ENCODE measurements at regions not wholly inside any gene's neighbourhood (a gene's known extent, or its start where the extent isn't known, plus 50 kb on each side); places are given as distances from the start of the nearest gene placed in this dataset.
A peak's percentile ranks its signal among the peaks of the same experiment; 100 is the strongest.

DNA sequence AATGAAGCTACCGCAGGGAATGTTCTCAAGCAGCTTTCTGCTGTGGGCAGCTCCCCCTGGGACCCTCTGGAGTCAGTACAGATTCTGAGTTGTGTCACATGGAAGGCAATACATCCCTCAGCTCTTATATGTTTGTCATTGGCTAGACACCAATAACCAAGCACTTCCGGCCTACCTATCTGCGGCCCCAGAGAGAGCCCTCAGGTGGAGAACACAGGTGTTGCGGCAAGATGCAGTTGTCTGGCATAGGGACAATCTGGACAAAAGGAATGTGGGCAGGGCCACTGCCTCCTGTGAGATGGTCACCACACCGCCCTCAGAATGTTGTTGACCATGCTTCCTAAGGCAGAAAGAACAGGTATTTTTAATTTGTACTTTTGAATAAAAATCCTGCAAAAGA lies 118.7 kb downstream of the BRMS1L start:
- ATAC-seq, result no peak
- H3K36me3 ChIP-seq, result no peaks in the 10 kb centered on the region
- no peak overlapping the region for H3K4me3 ChIP-seq
- no peaks in the 10 kb centered on the region for H3K27me3 ChIP-seq
- no peak overlapping the region for H3K27ac ChIP-seq
- H3K9me3 ChIP-seq, result no peaks in the 10 kb centered on the region
- H3K4me1 ChIP-seq, result no peaks in the 10 kb centered on the region
- TF ChIP-seq, protein P1, sequence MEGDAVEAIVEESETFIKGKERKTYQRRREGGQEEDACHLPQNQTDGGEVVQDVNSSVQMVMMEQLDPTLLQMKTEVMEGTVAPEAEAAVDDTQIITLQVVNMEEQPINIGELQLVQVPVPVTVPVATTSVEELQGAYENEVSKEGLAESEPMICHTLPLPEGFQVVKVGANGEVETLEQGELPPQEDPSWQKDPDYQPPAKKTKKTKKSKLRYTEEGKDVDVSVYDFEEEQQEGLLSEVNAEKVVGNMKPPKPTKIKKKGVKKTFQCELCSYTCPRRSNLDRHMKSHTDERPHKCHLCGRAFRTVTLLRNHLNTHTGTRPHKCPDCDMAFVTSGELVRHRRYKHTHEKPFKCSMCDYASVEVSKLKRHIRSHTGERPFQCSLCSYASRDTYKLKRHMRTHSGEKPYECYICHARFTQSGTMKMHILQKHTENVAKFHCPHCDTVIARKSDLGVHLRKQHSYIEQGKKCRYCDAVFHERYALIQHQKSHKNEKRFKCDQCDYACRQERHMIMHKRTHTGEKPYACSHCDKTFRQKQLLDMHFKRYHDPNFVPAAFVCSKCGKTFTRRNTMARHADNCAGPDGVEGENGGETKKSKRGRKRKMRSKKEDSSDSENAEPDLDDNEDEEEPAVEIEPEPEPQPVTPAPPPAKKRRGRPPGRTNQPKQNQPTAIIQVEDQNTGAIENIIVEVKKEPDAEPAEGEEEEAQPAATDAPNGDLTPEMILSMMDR (IDR thresholded peaks at IDR 0.05), result no peak
- TF ChIP-seq POLR2A (IDR thresholded peaks at IDR 0.05), result no peak
- TF ChIP-seq EP300 (IDR thresholded peaks at IDR 0.05), result no peak
- TF ChIP-seq POLR2AphosphoS5 (IDR thresholded peaks at IDR 0.05), result no peak
- 73 to 76% methylated on average over 3 to 4 of the region's 5 CpGs for WGBS, 2 donors (ENCODE audit: low coverage in 1 of 2)

GRCh38 chr14:35940291-35940690 lies 114.2 kb downstream of the BRMS1L start:
- Histone ChIP-seq H3K36me3 (no peaks in the 10 kb centered on the region), H3K27ac (no peak overlapping the region), H3K27me3 (no peaks in the 10 kb centered on the region), H3K4me1 (no peaks in the 10 kb centered on the region), H3K4me3 (peak overlapping the region in 1 of 2 donors; percentile 1), H3K9me3 (no peaks in the 10 kb centered on the region)
- WGBS, 2 donors (ENCODE audit: low coverage in 1 of 2), result 37 to 42% methylated on average over 4 of the region's 4 CpGs
- TF ChIP-seq, protein P1 (IDR thresholded peaks at IDR 0.05), result no peak
- TF ChIP-seq POLR2AphosphoS5 (IDR thresholded peaks at IDR 0.05), result no peak
- no peak for TF ChIP-seq EP300 (IDR thresholded peaks at IDR 0.05)
- TF ChIP-seq POLR2A (IDR thresholded peaks at IDR 0.05), result no peak
- no peak for ATAC-seq

GRCh38 chr14:35938770-35939169 lies 112.6 kb downstream of the BRMS1L start:
- Histone ChIP-seq H3K4me3 (no peak overlapping the region), H3K27me3 (no peaks in the 10 kb centered on the region), H3K27ac (no peak overlapping the region), H3K9me3 (no peaks in the 10 kb centered on the region), H3K4me1 (no peaks in the 10 kb centered on the region), H3K36me3 (no peaks in the 10 kb centered on the region)
- WGBS, 2 donors (ENCODE audit: low coverage in 1 of 2), result 60 to 64% methylated on average over 2 of the region's 2 CpGs
- TF ChIP-seq, protein P1 (IDR thresholded peaks at IDR 0.05), result no peak
- TF ChIP-seq POLR2A (IDR thresholded peaks at IDR 0.05), result no peak
- TF ChIP-seq POLR2AphosphoS5 (IDR thresholded peaks at IDR 0.05), result no peak
- TF ChIP-seq EP300 (IDR thresholded peaks at IDR 0.05), result no peak
- ATAC-seq, result no peak

GRCh38 chr14:35934499-35934898 lies 108.4 kb downstream of the BRMS1L start:
- Histone ChIP-seq H3K4me1 (no peaks in the 10 kb centered on the region), H3K36me3 (no peaks in the 10 kb centered on the region), H3K27me3 (no peaks in the 10 kb centered on the region), H3K9me3 (no peaks in the 10 kb centered on the region), H3K4me3 (no peak overlapping the region), H3K27ac (no peak overlapping the region)
- TF ChIP-seq EP300 (IDR thresholded peaks at IDR 0.05) (no peak), POLR2AphosphoS5 (IDR thresholded peaks at IDR 0.05) (no peak), POLR2A (IDR thresholded peaks at IDR 0.05) (no peak)
- TF ChIP-seq, protein P1 (IDR thresholded peaks at IDR 0.05), result no peak
- WGBS, 2 donors (ENCODE audit: low coverage in 1 of 2), result 47% methylated on average over 2 of the region's 2 CpGs
- ATAC-seq, result no peak

GRCh38 chr14:35932659-35933159 lies 106.6 kb downstream of the BRMS1L start:
- TF ChIP-seq POLR2AphosphoS5 (IDR thresholded peaks at IDR 0.05) (no peak), POLR2A (IDR thresholded peaks at IDR 0.05) (no peak), EP300 (IDR thresholded peaks at IDR 0.05) (no peak)
- TF ChIP-seq, protein P1 (IDR thresholded peaks at IDR 0.05), result no peak
- 44 to 73% methylated on average over 5 to 13 of the region's 13 CpGs for WGBS, 2 donors (ENCODE audit: low coverage in 1 of 2)
- H3K4me3 ChIP-seq, result no peak overlapping the region
- no peaks in the 10 kb centered on the region for H3K27me3 ChIP-seq
- H3K27ac ChIP-seq, result no peak overlapping the region
- ATAC-seq, result no peak
- no peaks in the 10 kb centered on the region for H3K9me3 ChIP-seq
- H3K36me3 ChIP-seq, result no peaks in the 10 kb centered on the region
- no peaks in the 10 kb centered on the region for H3K4me1 ChIP-seq

Measured in gastroesophageal sphincter (tissue), 4 donors.